DMS153 treated with DMSO at 0.1 percent for 48 hours (cell line): ENCODE measurements at regions not wholly inside any gene's neighbourhood (a gene's known extent, or its start where the extent isn't known, plus 50 kb on each side); places are given as distances from the start of the nearest gene placed in this dataset.

ENCODE experiments used
- DNase-seq: peaks from one replicate; lab custom pipeline; 2025; ENCODE audit not compliant: unreplicated experiment; lab: John Stamatoyannopoulos, UW

- no peak for DNase-seq
Observed at GRCh38 chr6:126603410-126603809, 263.5 kb downstream of the CENPW start.

- no peak for DNase-seq
Observed at GRCh38 chr6:126605089-126605488, 265.2 kb downstream of the CENPW start.

- no peak for DNase-seq
Observed at GRCh38 chr6:126607289-126607688, 267.4 kb downstream of the CENPW start.

GRCh38 chr6:126608681-126609080, 268.8 kb downstream of the CENPW start:
- DNase-seq, result no peak

GRCh38 chr6:126614642-126615504, 275.0 kb downstream of the CENPW start:
- DNase-seq, result peak; percentile 20

- no peak for DNase-seq
Observed at GRCh38 chr6:126616866-126617265, 277.0 kb downstream of the CENPW start.

GRCh38 chr6:126618639-126619343, 278.9 kb downstream of the CENPW start:
- no peak for DNase-seq

- DNase-seq, result no peak
Observed at GRCh38 chr6:126620719-126621118, 280.8 kb downstream of the CENPW start.

- no peak for DNase-seq
Observed at GRCh38 chr6:126625019-126625418, 285.1 kb downstream of the CENPW start.

- no peak for DNase-seq
Observed at GRCh38 chr6:126628125-126628524, 288.2 kb downstream of the CENPW start.

GRCh38 chr6:126631363-126631762, 291.4 kb downstream of the CENPW start:
- no peak for DNase-seq

- no peak for DNase-seq
Observed at GRCh38 chr6:126632271-126632670, 292.4 kb downstream of the CENPW start.

GRCh38 chr6:126633373-126633772, 293.5 kb downstream of the CENPW start:
- DNase-seq, result no peak

GRCh38 chr6:126640356-126640755, 300.4 kb downstream of the CENPW start:
- DNase-seq, result no peak

- no peak for DNase-seq
Observed at GRCh38 chr6:126640921-126641320, 301.0 kb downstream of the CENPW start.

GRCh38 chr6:126641641-126642040, 301.7 kb downstream of the CENPW start:
- no peak for DNase-seq

- DNase-seq, result no peak
Observed at GRCh38 chr6:126643352-126643751, 303.4 kb downstream of the CENPW start.

GRCh38 chr6:126650931-126651330, 311.0 kb downstream of the CENPW start:
- DNase-seq, result no peak

- no peak for DNase-seq
Observed at GRCh38 chr6:126657561-126658175, 317.8 kb downstream of the CENPW start.

- DNase-seq, result no peak
Observed at GRCh38 chr6:126660376-126660775, 320.5 kb downstream of the CENPW start.

GRCh38 chr6:126661646-126662045, 321.7 kb downstream of the CENPW start:
- no peak for DNase-seq

GRCh38 chr6:126662966-126663365, 323.1 kb downstream of the CENPW start:
- DNase-seq, result no peak
